HEK293T (cell line): ENCODE measurements at regions not wholly inside any gene's neighbourhood (a gene's known extent, or its start where the extent isn't known, plus 50 kb on each side); places are given as distances from the start of the nearest gene placed in this dataset.

Experiments used
- CTCF ChIA-PET: fragments of 350-600 bp; formaldehyde crosslinking; extraction: SDS; loops from one replicate; lab custom pipeline; 2021; ENCODE audit warnings: antibody characterized with exemption, inconsistent platforms; lab: Yijun Ruan, JAX
- POLR2A ChIA-PET: fragments of 350-600 bp; formaldehyde crosslinking; extraction: SDS; loops from one replicate; lab custom pipeline; 2020; ENCODE audit warnings: antibody characterized with exemption, inconsistent platforms; lab: Yijun Ruan, JAX
- DNase-seq: peaks from one replicate; pipeline ENCODE4 v3.0.0; 2012; ENCODE audit warnings: mixed read lengths; ENCODE audit errors: extremely low spot score
- ARNT ChIP-seq: fragments of 450-650 bp; IDR thresholded peaks from 2 replicates; pipeline ENCODE4 v1.6.1; 2017; ENCODE audit warnings: mild to moderate bottlenecking
- BHLHE40 ChIP-seq: fragments of 450-650 bp; IDR thresholded peaks from 2 replicates; pipeline ENCODE4 v1.6.1; 2016; ENCODE audit warnings: mild to moderate bottlenecking, moderate library complexity, borderline replicate concordance
- CTBP1 ChIP-seq: fragments of 450-650 bp; IDR thresholded peaks from 2 replicates; pipeline ENCODE4 v1.6.1; 2016; ENCODE audit warnings: borderline replicate concordance
- ELF4 ChIP-seq: fragments of 450-650 bp; IDR thresholded peaks from 2 replicates; pipeline ENCODE4 v1.6.1; 2017; ENCODE audit warnings: antibody characterized with exemption
- FOXA1 ChIP-seq: fragments of 450-650 bp; IDR thresholded peaks from 2 replicates; pipeline ENCODE4 v1.6.1; 2016; ENCODE audit warnings: mild to moderate bottlenecking
- FOXK2 ChIP-seq: fragments of 450-650 bp; IDR thresholded peaks from 2 replicates; pipeline ENCODE4 v1.6.1; 2016; ENCODE audit warnings: mild to moderate bottlenecking
- FOXM1 ChIP-seq: fragments of 450-650 bp; IDR thresholded peaks from 2 replicates; pipeline ENCODE4 v1.6.1; 2017; ENCODE audit warnings: mild to moderate bottlenecking, borderline replicate concordance
- HDGF ChIP-seq: fragments of 450-650 bp; IDR thresholded peaks from 2 replicates; pipeline ENCODE4 v1.6.1; 2017; ENCODE audit warnings: antibody characterized with exemption, borderline replicate concordance
- L3MBTL2 ChIP-seq: fragments of 450-650 bp; conservative IDR thresholded peaks from 2 replicates; pipeline ENCODE4 v1.6.1; 2016; ENCODE audit warnings: mild to moderate bottlenecking
- LEF1 ChIP-seq: fragments of 450-650 bp; IDR thresholded peaks from 2 replicates; pipeline ENCODE4 v1.6.1; 2017; ENCODE audit warnings: mild to moderate bottlenecking, borderline replicate concordance
- NFRKB ChIP-seq: fragments of 450-650 bp; IDR thresholded peaks from 2 replicates; pipeline ENCODE4 v1.6.1; 2016; ENCODE audit warnings: mild to moderate bottlenecking, moderate library complexity
- SP1 ChIP-seq: fragments of 450-650 bp; IDR thresholded peaks from 2 replicates; pipeline ENCODE4 v1.6.1; 2017
- SUZ12 ChIP-seq: fragments of 450-650 bp; IDR thresholded peaks from 2 replicates; pipeline ENCODE4 v1.6.1; 2016; ENCODE audit warnings: mild to moderate bottlenecking
- TARDBP ChIP-seq: fragments of 450-650 bp; IDR thresholded peaks from 2 replicates; pipeline ENCODE4 v1.6.1; 2016
- ZNF384 ChIP-seq: fragments of 450-650 bp; IDR thresholded peaks from 2 replicates; pipeline ENCODE4 v1.6.1; 2016
- TF ChIP-seq, protein P1 (sequence below): fragments of 450-650 bp; IDR thresholded peaks from 2 replicates; pipeline ENCODE4 v1.6.1; 2016

DNA sequence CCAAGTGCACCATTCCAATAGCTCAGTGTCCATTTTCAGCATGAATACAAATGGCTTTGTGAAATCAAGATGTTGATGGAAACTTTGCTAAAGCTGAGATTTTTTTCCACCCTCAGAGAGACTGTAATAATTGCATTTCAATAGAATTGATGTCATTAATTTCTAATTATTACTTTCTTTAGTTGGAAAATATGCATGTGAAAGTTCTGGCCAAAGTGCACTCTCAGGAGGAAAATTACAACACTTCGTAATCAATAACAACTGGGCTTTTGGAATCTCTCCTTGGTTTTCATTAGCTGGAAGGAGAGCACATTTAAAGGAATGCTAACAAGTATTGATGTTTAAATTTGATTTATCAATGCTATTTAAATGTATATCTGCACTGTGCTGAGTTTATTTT lies 529.5 kb upstream of the CDH8 start:
- TF ChIP-seq HDGF = no peak
- TF ChIP-seq FOXM1 = no peak
- no peak for TF ChIP-seq ZNF384
- TF ChIP-seq SUZ12 = no peak
- TF ChIP-seq ARNT = no peak
- no peak for TF ChIP-seq ELF4
- no peak for TF ChIP-seq NFRKB
- TF ChIP-seq BHLHE40 = no peak
- no peak for TF ChIP-seq L3MBTL2
- no peak for TF ChIP-seq FOXA1
- TF ChIP-seq, protein P1, sequence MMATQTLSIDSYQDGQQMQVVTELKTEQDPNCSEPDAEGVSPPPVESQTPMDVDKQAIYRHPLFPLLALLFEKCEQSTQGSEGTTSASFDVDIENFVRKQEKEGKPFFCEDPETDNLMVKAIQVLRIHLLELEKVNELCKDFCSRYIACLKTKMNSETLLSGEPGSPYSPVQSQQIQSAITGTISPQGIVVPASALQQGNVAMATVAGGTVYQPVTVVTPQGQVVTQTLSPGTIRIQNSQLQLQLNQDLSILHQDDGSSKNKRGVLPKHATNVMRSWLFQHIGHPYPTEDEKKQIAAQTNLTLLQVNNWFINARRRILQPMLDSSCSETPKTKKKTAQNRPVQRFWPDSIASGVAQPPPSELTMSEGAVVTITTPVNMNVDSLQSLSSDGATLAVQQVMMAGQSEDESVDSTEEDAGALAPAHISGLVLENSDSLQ = no peak
- TF ChIP-seq FOXK2 = no peak
- TF ChIP-seq SP1 = no peak
- TF ChIP-seq LEF1 = no peak
- TF ChIP-seq TARDBP = no peak
- TF ChIP-seq CTBP1 = no peak
- POLR2A ChIA-PET = no interaction called here
- no peak for DNase-seq
- CTCF ChIA-PET = no interaction called here

DNA sequence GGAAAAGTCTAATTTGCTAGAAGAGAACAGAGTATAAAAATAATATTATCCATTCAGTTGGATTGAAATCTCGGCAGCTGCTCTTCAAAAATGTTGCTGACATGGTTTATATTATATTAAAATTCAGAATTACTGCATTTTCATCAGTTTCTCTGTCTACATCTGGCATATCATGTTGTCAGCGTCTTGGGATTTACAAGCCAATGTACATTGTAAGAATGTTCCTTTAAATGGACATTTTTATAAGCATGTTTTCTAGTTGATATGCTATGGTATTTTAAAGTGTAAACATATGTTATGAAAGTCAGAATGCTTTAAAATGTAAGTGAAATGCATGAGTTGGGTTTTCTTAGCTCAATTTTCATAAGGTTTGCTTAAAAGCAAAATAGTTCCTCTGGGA lies 528.1 kb upstream of the CDH8 start:
- DNase-seq = no peak
- CTCF ChIA-PET = no interaction called here
- POLR2A ChIA-PET = no interaction called here
- no peak for TF ChIP-seq ARNT
- no peak for TF ChIP-seq ZNF384
- TF ChIP-seq FOXK2 = no peak
- TF ChIP-seq, protein P1 = no peak
- no peak for TF ChIP-seq FOXA1
- TF ChIP-seq SP1 = no peak
- TF ChIP-seq SUZ12 = no peak
- TF ChIP-seq TARDBP = no peak
- no peak for TF ChIP-seq BHLHE40
- TF ChIP-seq FOXM1 = no peak
- no peak for TF ChIP-seq LEF1
- TF ChIP-seq L3MBTL2 = no peak
- TF ChIP-seq CTBP1 = no peak

DNA sequence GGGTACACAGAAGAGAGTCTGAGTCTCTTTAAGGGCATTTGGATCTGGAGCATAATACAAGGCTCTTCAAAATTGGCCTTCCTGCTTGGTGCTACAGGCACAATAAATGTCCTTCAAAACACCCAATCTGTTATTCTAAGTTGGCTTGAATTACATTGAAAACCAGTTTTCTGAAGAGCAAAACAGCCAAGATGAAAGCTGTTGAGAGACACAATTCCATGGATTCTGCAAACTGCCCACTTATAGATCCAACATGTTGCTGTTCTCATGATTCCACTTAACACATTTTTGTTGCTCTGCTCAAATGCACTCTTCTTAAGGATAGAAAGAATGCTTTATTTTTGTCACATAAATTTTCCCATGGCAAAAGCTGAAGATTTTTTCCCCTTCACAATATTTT lies 525.9 kb upstream of the CDH8 start:
- TF ChIP-seq TARDBP (no peak), FOXM1 (no peak), HDGF (no peak), NFRKB (no peak), FOXK2 (no peak), ARNT (no peak), BHLHE40 (no peak), ZNF384 (no peak), LEF1 (no peak), SP1 (no peak), L3MBTL2 (no peak), ELF4 (no peak), FOXA1 (no peak), SUZ12 (no peak), CTBP1 (no peak)
- TF ChIP-seq, protein P1 = no peak
- CTCF ChIA-PET = no interaction called here
- POLR2A ChIA-PET = no interaction called here
- DNase-seq = no peak

DNA sequence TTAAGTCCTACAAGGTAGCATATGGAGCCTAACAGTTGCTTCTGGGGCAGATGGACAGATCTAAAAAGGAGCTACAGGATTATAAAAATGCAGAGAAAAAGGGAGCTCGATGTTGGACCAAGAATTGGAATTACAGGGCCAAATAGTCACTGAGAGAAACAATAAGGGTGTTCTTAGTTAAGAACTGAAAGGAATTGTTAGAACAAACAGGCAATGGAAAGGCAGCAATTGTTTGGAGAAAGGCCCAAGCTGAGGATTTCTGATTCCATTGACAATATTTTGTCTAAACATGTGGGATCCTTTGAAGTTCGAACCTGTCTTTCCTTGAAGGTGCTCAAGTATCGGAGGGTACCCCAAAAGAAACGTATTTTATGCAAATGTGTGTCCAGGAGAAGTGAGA lies 513.6 kb upstream of the CDH8 start:
- DNase-seq = no peak
- TF ChIP-seq SP1 (no peak), LEF1 (no peak), ZNF384 (no peak), NFRKB (no peak), CTBP1 (no peak), FOXA1 (no peak), TARDBP (no peak), HDGF (no peak), ARNT (no peak), L3MBTL2 (no peak), FOXM1 (no peak), FOXK2 (no peak)
- POLR2A ChIA-PET = no interaction called here
- CTCF ChIA-PET = no interaction called here

DNA sequence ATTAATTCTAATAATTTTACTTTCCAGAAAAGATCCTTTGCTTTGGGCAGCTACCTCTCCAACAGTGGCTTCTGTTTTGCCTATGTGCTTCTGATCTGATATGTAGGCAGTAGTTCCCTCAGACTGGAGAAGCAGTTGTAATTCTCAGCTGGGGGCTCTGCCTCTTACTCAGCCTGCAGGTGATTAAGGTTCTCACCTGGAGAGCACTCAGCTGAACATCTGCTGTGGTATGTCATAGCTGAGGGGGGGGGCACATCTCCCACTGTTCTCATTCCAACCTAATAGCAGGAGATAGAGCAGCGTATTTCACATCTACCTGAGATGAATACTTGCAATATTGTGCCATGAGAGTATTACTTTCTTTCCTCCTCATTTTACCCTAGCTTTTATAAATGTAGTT lies 511.9 kb upstream of the CDH8 start:
- TF ChIP-seq, protein P1 = no peak
- no peak for TF ChIP-seq SUZ12
- TF ChIP-seq L3MBTL2 = no peak
- TF ChIP-seq FOXA1 = no peak
- TF ChIP-seq TARDBP = no peak
- no peak for TF ChIP-seq SP1
- TF ChIP-seq FOXM1 = no peak
- TF ChIP-seq FOXK2 = no peak
- no peak for TF ChIP-seq ZNF384
- no peak for TF ChIP-seq CTBP1
- TF ChIP-seq BHLHE40 = no peak
- no peak for TF ChIP-seq LEF1
- no peak for TF ChIP-seq HDGF
- TF ChIP-seq NFRKB = no peak
- CTCF ChIA-PET = no interaction called here
- POLR2A ChIA-PET = no interaction called here
- no peak for DNase-seq
